Testis (tissue), 2 donors: ENCODE measurements at regions not wholly inside any gene's neighbourhood (a gene's known extent, or its start where the extent isn't known, plus 50 kb on each side); places are given as distances from the start of the nearest gene placed in this dataset.

Experiments used
- DNase-seq: peaks from one replicate; pipeline ENCODE4 v3.0.0-alpha.2; 2019
- H3K27ac ChIP-seq, 2 donors: fragments of 200-600 bp; sonication (generic); one replicate each; pipeline ENCODE4 v1.5.1; 2019
- H3K27me3 ChIP-seq: fragments of 200-600 bp; sonication (generic); one replicate; pipeline ENCODE4 v1.5.1; 2019
- H3K36me3 ChIP-seq: fragments of 200-600 bp; sonication (generic); one replicate; pipeline ENCODE4 v1.5.1; 2017; ENCODE audit warnings: low read depth; ENCODE audit errors: missing control alignments
- H3K4me1 ChIP-seq: fragments of 200-600 bp; sonication (generic); one replicate; pipeline ENCODE4 v1.5.1; 2019
- H3K4me3 ChIP-seq, 2 donors: fragments of 200-600 bp; sonication (generic); one replicate each; pipeline ENCODE4 v1.5.1; 2017 to 2019
- H3K9me3 ChIP-seq: fragments of 200-600 bp; sonication (generic); one replicate; pipeline ENCODE4 v1.5.1; 2017
- CTCF ChIP-seq, 3 experiments: fragments of 450-650 bp in 2 of 3; fragments of 200-600 bp in 1 of 3; sonication (generic) in 1 of 3; IDR thresholded peaks; one replicate each; pipeline ENCODE4 v1.5.1; 2016 to 2019; ENCODE audit warnings: antibody characterized with exemption in 3 of 3, mild to moderate bottlenecking in 2 of 3, moderate library complexity in 1 of 3
- POLR2A ChIP-seq: fragments of 450-650 bp; IDR thresholded peaks from one replicate; pipeline ENCODE4 v1.6.1; 2017; ENCODE audit warnings: antibody characterized with exemption, mild to moderate bottlenecking, moderate library complexity
- WGBS, 2 donors: methylation state at CpG; one replicate each; pipeline ENCODE4 v1.1.5; 2018; 5-methylcytosine and 5-hydroxymethylcytosine counted together
- intact Hi-C: fragments of 100-400 bp; cut with DNase I; formaldehyde crosslinking; loops from one replicate; pipeline ENCODE4 v1.15.1; 2023; ENCODE audit warnings: low total_unique reads

- no peak for DNase-seq
- WGBS, 2 donors = 94 to 95% methylated on average over 9 to 14 of the region's 16 CpGs
- TF ChIP-seq CTCF (IDR thresholded peaks at IDR 0.05) (no peak), POLR2A (no peak)
- H3K27me3 ChIP-seq = no peaks in the 10 kb centered on the region
- intact Hi-C loops = loop anchor here (10.0 kb wide), 1 partner anchor 192 kb away; no protein-coding TSS in a partner anchor
- H3K36me3 ChIP-seq = no peaks in the 10 kb centered on the region
- no peak overlapping the region for H3K27ac ChIP-seq
- no peak overlapping the region for H3K4me3 ChIP-seq
- H3K9me3 ChIP-seq = no peaks in the 10 kb centered on the region
- H3K4me1 ChIP-seq = peaks cover 4% of the 10 kb centered on the region
Measured at GRCh38 chr17:79466562-79467350, 144.1 kb downstream of the RBFOX3 start.

GRCh38 chr17:79465681-79466025, 145.2 kb downstream of the RBFOX3 start:
- Histone ChIP-seq H3K27ac (no peak overlapping the region), H3K9me3 (no peaks in the 10 kb centered on the region), H3K36me3 (no peaks in the 10 kb centered on the region), H3K4me1 (peaks cover 4% of the 10 kb centered on the region), H3K27me3 (no peaks in the 10 kb centered on the region), H3K4me3 (no peak overlapping the region)
- TF ChIP-seq CTCF (IDR thresholded peaks at IDR 0.05) = no peak
- TF ChIP-seq POLR2A = no peak
- 47 to 48% methylated on average over 8 to 14 of the region's 14 CpGs for WGBS, 2 donors
- intact Hi-C loops = loop anchor here (10.0 kb wide), 1 partner anchor 191 kb away; no protein-coding TSS in a partner anchor
- no peak for DNase-seq

- H3K4me3 ChIP-seq = no peak overlapping the region
- no peak for DNase-seq
- no peaks in the 10 kb centered on the region for H3K36me3 ChIP-seq
- H3K9me3 ChIP-seq = no peaks in the 10 kb centered on the region
- peaks cover 4% of the 10 kb centered on the region for H3K4me1 ChIP-seq
- TF ChIP-seq POLR2A (no peak), CTCF (IDR thresholded peaks at IDR 0.05) (no peak)
- H3K27me3 ChIP-seq = no peaks in the 10 kb centered on the region
- intact Hi-C loops = loop anchor here (10.0 kb wide), 1 partner anchor 190 kb away; no protein-coding TSS in a partner anchor
- 47 to 51% methylated on average over 25 of the region's 25 CpGs for WGBS, 2 donors
- no peak overlapping the region for H3K27ac ChIP-seq
Measured at GRCh38 chr17:79465011-79465680, 145.7 kb downstream of the RBFOX3 start.

GRCh38 chr17:79464318-79465010, 146.4 kb downstream of the RBFOX3 start:
- WGBS, 2 donors = 64 to 68% methylated on average over 28 of the region's 28 CpGs
- H3K27me3 ChIP-seq = no peaks in the 10 kb centered on the region
- no peak for DNase-seq
- peaks cover 4% of the 10 kb centered on the region for H3K4me1 ChIP-seq
- H3K27ac ChIP-seq = no peak overlapping the region
- intact Hi-C loops = loop anchor here (10.0 kb wide), 1 partner anchor 190 kb away; no protein-coding TSS in a partner anchor
- no peaks in the 10 kb centered on the region for H3K9me3 ChIP-seq
- TF ChIP-seq POLR2A (no peak), CTCF (IDR thresholded peaks at IDR 0.05) (no peak)
- H3K36me3 ChIP-seq = no peaks in the 10 kb centered on the region
- no peak overlapping the region for H3K4me3 ChIP-seq
